Uterus (tissue), 2 donors: ENCODE measurements at regions not wholly inside any gene's neighbourhood (a gene's known extent, or its start where the extent isn't known, plus 50 kb on each side); places are given as distances from the start of the nearest gene placed in this dataset.

Experiments
- CTCF ChIP-seq, 4 experiments: fragments of 200-600 bp in 2 of 4; fragments of 450-650 bp in 2 of 4; sonication (generic) in 2 of 4; IDR thresholded peaks; one replicate each; pipeline ENCODE4 v1.5.1; 2016 to 2019; ENCODE audit warnings: antibody characterized with exemption in 4 of 4, mild to moderate bottlenecking in 2 of 4, moderate library complexity in 1 of 4
- POLR2A ChIP-seq, 2 donors: fragments of 450-650 bp; IDR thresholded peaks; one replicate each; pipeline ENCODE4 v1.6.1; 2016; ENCODE audit warnings: antibody characterized with exemption in 2 of 2, mild to moderate bottlenecking in 1 of 2, moderate library complexity in 1 of 2

- no peak for TF ChIP-seq CTCF (IDR thresholded peaks at IDR 0.05)
- TF ChIP-seq POLR2A (IDR thresholded peaks at IDR 0.05): no peak
Observed at GRCh38 chr7:26013551-26014083, 138.4 kb upstream of the NFE2L3 start.
